KOPT-K1 (cell line): ENCODE measurements at regions not wholly inside any gene's neighbourhood (a gene's known extent, or its start where the extent isn't known, plus 50 kb on each side); places are given as distances from the start of the nearest gene placed in this dataset.

Experiments
- H3K27ac ChIP-seq: fragments of 200-600 bp; sonication (generic); 2 replicates; pipeline ENCODE4 v1.5.1; 2016; ENCODE audit warnings: antibody characterized with exemption, mild to moderate bottlenecking, low read depth, low read length; ENCODE audit not compliant: poor library complexity, severe bottlenecking
- H3K36me3 ChIP-seq: fragments of 200-600 bp; sonication (generic); 2 replicates; pipeline ENCODE4 v1.5.1; 2017; ENCODE audit warnings: antibody characterized with exemption, mild to moderate bottlenecking, low read length, moderate library complexity; ENCODE audit not compliant: insufficient read depth
- H3K9me3 ChIP-seq: fragments of 200-600 bp; sonication (generic); 2 replicates; pipeline ENCODE4 v1.5.1; 2017; ENCODE audit warnings: antibody characterized with exemption, low read length, mild to moderate bottlenecking; ENCODE audit not compliant: insufficient read depth, poor library complexity, severe bottlenecking

DNA sequence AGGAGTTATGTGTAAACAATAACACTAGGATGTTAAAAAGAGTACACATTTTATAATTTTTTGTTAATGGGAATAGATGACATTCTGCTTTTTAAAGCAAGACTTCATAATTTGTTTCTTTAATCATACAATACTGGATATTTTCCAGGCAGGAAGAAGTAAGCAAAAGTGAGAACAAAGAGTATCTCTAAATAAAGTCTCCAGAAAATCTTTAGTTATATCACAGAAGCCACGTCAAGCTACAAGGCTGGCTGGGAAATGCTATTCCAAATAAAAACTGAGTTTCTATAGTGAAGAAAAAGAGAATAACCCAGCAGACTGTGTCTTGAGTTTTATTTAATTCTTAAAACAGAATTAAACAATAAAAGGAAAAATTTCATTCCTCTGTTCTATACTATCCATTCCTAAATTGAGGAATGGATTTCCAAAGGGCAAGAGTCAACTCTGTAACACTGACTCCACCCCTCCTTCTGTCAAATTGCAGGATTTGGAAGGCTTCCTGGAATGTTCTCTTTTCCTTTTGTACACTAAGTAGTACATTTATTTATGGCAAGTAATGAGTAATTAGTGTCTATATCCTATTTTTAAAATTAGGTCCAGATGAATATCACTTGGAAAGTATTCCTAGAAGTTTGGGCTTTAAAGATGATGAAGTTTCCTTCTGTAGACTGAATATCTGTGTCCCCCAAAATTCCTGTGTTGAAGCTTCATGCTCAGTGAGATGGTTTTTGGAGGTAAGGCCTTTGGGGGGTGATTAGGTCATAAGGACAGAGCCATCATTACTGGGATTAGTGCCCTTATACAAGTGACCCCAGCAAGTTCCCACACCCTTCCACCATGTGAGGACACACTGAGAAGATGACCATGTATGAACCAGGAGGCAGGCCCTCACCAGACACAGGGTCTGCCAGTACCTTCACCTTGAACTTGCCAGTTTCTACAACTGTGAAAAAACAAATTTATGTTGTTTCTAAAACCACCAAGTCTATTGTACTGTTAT lies 290.9 kb downstream of the CRPPA start:
- H3K36me3 ChIP-seq: no peaks in the 10 kb centered on the region
- H3K9me3 ChIP-seq: peaks cover 4% of the 10 kb centered on the region
- no peak overlapping the region for H3K27ac ChIP-seq

GRCh38 chr7:16129431-16130110 lies 291.8 kb downstream of the CRPPA start:
- H3K9me3 ChIP-seq: peaks cover 4% of the 10 kb centered on the region
- H3K27ac ChIP-seq: no peak overlapping the region
- H3K36me3 ChIP-seq: no peaks in the 10 kb centered on the region

DNA sequence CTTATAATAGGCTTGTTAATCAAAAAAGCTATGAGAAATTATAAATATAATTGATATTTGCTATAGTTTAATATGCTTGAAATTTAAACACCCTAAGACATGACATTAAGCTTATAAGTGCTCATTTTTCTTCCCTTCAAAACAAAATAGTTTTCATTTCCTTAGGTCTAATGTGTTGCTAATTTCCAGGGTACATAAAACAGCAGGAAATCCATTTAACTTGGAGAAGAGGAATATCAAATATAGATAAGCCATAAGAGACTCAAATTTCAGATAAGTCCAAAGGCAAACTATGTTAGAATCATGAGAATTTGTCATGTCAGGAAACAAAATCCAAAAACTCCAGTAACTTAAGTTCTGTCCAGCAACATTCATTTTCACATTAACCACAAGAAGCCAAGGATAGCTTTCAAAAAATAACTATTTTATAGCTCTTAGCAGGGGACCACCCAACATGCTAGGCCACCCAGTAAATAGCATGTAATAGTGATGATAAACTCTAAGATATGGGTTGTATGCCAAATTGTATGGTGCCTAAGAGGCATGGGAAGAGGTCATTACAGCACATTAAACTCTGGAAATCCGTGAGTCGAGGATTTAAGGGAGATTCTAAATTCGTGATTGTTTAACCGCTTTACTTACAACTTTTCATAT lies 298.1 kb downstream of the CRPPA start:
- H3K9me3 ChIP-seq: peaks cover 4% of the 10 kb centered on the region
- no peaks in the 10 kb centered on the region for H3K36me3 ChIP-seq
- no peak overlapping the region for H3K27ac ChIP-seq

GRCh38 chr7:16121876-16122390 lies 299.4 kb downstream of the CRPPA start:
- Histone ChIP-seq H3K27ac (no peak overlapping the region), H3K36me3 (no peaks in the 10 kb centered on the region), H3K9me3 (peaks cover 4% of the 10 kb centered on the region)

DNA sequence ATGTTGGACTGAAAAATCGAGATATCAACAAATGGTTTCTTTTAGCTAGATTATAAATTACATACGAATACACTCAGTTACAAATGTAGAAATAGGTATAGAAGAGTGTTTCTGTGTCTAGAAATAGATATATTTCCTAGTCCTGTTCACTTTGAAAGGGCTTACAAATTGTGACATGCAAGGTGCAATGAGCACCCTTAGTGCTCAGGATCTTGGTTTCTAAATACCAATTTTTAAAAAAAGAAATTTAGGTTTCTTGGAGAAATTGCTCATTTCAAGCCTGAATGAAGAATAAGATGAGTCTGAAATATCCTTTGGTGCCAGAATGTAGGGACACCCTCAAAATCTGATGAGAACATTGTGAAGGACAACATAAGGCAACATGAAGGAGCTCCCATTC lies 306.0 kb downstream of the CRPPA start:
- H3K36me3 ChIP-seq: no peaks in the 10 kb centered on the region
- peaks cover 30% of the 10 kb centered on the region for H3K9me3 ChIP-seq
- no peak overlapping the region for H3K27ac ChIP-seq

DNA sequence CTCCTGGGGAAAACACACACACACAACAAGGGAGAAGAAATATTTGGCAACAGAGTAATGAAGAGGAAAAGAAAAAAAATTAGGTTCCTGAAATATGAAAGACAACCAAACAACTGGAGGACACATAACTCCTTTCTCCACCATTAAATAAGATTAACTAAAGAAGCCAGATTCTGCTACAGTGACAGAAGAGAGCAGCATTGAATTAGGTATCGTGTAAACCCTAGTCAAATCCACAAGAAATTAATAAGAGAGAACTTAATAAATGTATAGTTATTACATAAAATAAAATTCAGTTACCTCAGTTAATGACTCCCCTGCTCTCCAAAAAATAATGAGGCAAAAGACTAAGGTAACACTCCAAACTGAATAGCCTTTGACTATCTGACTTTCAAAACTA lies 306.7 kb downstream of the CRPPA start:
- no peak overlapping the region for H3K27ac ChIP-seq
- no peaks in the 10 kb centered on the region for H3K36me3 ChIP-seq
- peaks cover 37% of the 10 kb centered on the region for H3K9me3 ChIP-seq

GRCh38 chr7:16114071-16114470 lies 307.3 kb downstream of the CRPPA start:
- H3K27ac ChIP-seq: no peak overlapping the region
- H3K36me3 ChIP-seq: no peaks in the 10 kb centered on the region
- H3K9me3 ChIP-seq: peaks cover 43% of the 10 kb centered on the region

DNA sequence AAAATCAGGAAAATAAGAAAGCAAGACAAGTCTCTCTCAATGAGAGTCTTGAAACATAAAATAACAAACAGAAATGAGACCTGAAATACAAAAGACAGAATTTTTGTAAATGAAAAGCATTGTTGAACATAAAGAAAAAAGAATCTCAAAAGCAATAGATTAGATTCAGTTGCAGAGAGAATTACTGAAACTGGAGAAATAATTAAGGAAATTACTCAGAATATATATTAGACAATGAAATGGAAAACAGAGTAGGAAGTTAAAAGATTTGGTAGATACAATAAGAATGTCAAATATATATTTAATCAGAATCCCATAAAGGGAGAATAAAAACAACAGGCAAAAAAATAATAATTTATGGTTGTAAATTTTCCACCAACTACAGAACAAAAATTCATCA lies 308.3 kb downstream of the CRPPA start:
- Histone ChIP-seq H3K27ac (no peak overlapping the region), H3K9me3 (peaks cover 43% of the 10 kb centered on the region), H3K36me3 (no peaks in the 10 kb centered on the region)

DNA sequence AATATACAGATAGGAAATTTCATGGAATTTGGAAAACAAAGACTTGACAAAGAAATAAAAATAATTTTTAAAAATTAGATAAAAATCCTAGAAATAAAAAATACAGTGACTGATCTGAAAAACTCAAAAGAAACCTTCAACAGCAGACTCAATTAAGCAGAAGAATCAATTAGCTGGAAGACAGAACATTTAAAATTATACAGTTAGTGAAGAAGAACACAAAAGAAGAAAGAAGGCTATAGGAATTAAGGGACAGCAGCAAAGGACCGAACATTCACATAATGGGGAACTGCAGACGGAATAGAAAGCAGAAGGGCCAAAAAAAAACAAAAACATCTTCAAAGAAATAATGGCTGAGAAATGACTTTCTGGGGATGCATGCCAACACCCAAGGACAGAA lies 314.5 kb downstream of the CRPPA start:
- H3K9me3 ChIP-seq: peaks cover 46% of the 10 kb centered on the region
- no peak overlapping the region for H3K27ac ChIP-seq
- no peaks in the 10 kb centered on the region for H3K36me3 ChIP-seq

DNA sequence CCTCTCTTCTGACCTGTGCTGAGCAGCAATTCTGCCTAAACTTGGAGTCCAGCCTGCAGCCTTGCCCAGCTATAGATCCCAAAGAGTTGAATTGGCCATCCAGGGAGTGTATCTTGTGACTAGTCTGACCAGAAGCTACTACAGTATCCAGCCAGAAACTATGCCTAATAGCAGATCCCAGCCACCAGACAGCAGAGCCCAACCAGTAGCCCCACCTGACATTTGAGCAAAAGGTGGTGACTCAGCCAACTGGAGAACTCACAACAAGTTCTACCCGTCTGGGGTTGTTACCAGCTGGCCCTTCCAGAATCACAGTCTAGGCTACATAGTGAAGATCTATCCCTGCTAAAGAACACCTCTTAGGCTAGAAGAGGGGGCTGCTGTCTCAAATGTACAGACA lies 315.0 kb downstream of the CRPPA start:
- peaks cover 46% of the 10 kb centered on the region for H3K9me3 ChIP-seq
- H3K27ac ChIP-seq: no peak overlapping the region
- no peaks in the 10 kb centered on the region for H3K36me3 ChIP-seq

- Histone ChIP-seq H3K9me3 (no peaks in the 10 kb centered on the region), H3K27ac (no peak overlapping the region)
Observed at GRCh38 chr7:16099302-16099849, 322.0 kb downstream of the CRPPA start.

GRCh38 chr7:16098585-16099179 lies 322.7 kb downstream of the CRPPA start:
- H3K9me3 ChIP-seq: no peaks in the 10 kb centered on the region
- no peaks in the 10 kb centered on the region for H3K36me3 ChIP-seq
- no peak overlapping the region for H3K27ac ChIP-seq

More at GRCh38 chr7:16099302-16099849, 322.0 kb downstream of the CRPPA start:
- H3K36me3 ChIP-seq: no peaks in the 10 kb centered on the region

DNA sequence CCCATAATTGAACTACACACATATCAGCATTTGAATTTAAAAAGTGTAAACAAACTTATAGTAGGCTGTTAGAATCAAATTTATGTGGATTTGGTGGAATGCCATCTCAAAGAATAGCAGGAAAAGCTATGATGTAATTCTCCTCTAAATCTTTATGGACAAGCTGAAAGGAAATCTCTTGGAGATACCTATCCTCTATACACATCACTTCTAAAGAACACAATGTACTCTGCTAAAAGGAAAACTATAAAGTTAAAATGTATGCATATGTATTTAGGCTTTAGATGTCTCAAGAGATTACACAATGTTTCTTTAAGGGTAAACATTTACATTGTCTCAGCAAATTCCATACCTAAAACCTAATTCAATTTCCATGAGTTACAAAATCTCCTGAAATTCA lies 323.3 kb downstream of the CRPPA start:
- no peaks in the 10 kb centered on the region for H3K9me3 ChIP-seq
- no peak overlapping the region for H3K27ac ChIP-seq
- H3K36me3 ChIP-seq: no peaks in the 10 kb centered on the region

DNA sequence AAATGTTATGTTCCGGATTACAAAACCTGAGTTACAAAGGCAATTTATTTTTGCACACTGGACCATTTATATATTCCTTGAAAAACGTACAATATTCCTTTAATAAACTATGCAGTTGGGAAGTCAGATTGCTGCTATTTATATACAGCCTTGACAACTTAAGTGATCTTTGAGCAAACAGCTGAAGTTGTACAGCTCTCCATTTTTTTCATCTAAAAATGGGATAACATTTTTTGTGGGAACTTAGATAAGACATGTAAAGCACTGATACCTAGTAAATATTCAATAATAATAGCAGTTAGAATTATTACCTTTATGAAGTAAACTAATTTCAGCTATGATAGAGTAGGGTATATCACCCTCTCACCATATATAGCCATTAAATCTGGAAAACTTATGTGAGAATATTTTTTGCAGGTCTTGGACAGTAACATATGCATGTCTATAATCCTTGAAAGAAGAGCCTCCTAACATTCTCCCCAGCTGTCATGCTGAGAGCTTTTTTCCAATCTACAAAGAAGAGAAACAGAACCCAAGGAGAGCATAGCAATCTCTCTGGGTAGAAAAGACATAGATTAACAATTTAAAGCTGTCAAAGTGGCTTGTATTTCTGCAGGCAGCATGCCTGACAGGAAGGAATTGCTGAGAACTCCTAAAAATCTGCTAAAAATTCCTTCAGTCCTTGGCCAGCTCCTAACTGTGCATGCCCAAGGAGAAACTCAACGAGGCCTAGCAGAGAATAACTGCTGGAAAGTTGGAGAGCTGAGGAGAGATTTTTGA lies 326.0 kb downstream of the CRPPA start:
- no peak overlapping the region for H3K27ac ChIP-seq
- no peaks in the 10 kb centered on the region for H3K9me3 ChIP-seq
- H3K36me3 ChIP-seq: no peaks in the 10 kb centered on the region
